ENCODE measurements at regions not wholly inside any gene's neighbourhood (a gene's known extent, or its start where the extent isn't known, plus 50 kb on each side); places are given as distances from the start of the nearest gene placed in this dataset.

DNA sequence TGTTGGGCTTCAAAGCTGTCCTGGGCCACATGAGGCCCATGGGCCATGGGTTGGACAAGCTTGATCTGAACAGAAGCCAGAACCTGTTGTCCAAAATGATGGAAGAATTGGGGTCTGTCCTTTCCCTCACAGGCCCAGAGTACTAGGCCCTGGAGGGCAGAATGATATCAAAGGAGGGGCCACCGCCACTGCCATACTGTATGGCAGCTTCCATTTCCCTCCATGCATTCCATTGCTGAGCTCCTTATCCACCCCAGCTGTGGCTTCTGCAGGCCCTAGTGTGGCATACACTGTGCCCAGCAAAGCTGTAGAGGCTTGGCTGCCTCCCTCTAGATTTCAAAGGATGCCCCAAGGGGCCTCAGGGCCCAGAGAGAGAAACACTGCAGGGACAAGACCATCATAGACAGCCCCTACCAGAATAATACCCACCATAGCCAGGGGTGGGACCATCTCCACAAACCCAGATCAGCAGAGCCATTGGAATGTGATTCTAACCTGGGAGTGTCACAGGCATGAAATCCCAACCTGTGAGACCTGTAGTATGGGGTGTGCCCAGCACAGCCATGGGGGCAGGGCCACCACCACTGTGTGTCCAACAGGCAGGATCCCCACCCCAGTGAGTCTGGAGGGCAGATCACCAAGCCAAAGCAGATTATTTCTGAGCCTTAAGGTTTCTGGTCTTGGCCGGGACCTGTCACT lies 61.4 kb upstream of the BEGAIN start:
- TF ChIP-seq, protein P1, sequence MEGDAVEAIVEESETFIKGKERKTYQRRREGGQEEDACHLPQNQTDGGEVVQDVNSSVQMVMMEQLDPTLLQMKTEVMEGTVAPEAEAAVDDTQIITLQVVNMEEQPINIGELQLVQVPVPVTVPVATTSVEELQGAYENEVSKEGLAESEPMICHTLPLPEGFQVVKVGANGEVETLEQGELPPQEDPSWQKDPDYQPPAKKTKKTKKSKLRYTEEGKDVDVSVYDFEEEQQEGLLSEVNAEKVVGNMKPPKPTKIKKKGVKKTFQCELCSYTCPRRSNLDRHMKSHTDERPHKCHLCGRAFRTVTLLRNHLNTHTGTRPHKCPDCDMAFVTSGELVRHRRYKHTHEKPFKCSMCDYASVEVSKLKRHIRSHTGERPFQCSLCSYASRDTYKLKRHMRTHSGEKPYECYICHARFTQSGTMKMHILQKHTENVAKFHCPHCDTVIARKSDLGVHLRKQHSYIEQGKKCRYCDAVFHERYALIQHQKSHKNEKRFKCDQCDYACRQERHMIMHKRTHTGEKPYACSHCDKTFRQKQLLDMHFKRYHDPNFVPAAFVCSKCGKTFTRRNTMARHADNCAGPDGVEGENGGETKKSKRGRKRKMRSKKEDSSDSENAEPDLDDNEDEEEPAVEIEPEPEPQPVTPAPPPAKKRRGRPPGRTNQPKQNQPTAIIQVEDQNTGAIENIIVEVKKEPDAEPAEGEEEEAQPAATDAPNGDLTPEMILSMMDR (IDR thresholded peaks at IDR 0.05) = no peak
- no peak for TF ChIP-seq POLR2A (IDR thresholded peaks at IDR 0.05)
